ENCODE measurements at regions not wholly inside any gene's neighbourhood (a gene's known extent, or its start where the extent isn't known, plus 50 kb on each side); places are given as distances from the start of the nearest gene placed in this dataset.

GRCh38 chr12:76199808-76200207 is 115.3 kb upstream of the NAP1L1 start:
- no peak for TF ChIP-seq CTCF (IDR thresholded peaks at IDR 0.05)
- no peak for TF ChIP-seq EP300 (IDR thresholded peaks at IDR 0.05)
